D721Med (cell line): ENCODE measurements at regions not wholly inside any gene's neighbourhood (a gene's known extent, or its start where the extent isn't known, plus 50 kb on each side); places are given as distances from the start of the nearest gene placed in this dataset.

Source experiments
- DNase-seq: peaks from one replicate; pipeline ENCODE4 v3.0.0; 2011; ENCODE audit warnings: low spot score; ENCODE audit not compliant: insufficient read length
- FAIRE-seq: peaks from 2 replicates; lab custom pipeline; 2011; peaks lifted over from hg19 to GRCh38; lab: Jason Lieb, UNC
- CTCF ChIP-seq: IDR thresholded peaks from 2 replicates; pipeline ENCODE4 v1.5.1; 2012; ENCODE audit warnings: mild to moderate bottlenecking, control low read depth; ENCODE audit not compliant: insufficient read depth; ENCODE audit errors: missing control alignments

GRCh38 chr1:56396581-56396980 lies 182.8 kb downstream of the PLPP3 start:
- FAIRE-seq: peak; percentile 11

GRCh38 chr1:56395776-56396175 lies 183.6 kb downstream of the PLPP3 start:
- no peak for DNase-seq
- TF ChIP-seq CTCF: no peak
- no peak for FAIRE-seq

More at GRCh38 chr1:56396581-56396980, 182.8 kb downstream of the PLPP3 start:
- no peak for DNase-seq
- no peak for TF ChIP-seq CTCF

DNA sequence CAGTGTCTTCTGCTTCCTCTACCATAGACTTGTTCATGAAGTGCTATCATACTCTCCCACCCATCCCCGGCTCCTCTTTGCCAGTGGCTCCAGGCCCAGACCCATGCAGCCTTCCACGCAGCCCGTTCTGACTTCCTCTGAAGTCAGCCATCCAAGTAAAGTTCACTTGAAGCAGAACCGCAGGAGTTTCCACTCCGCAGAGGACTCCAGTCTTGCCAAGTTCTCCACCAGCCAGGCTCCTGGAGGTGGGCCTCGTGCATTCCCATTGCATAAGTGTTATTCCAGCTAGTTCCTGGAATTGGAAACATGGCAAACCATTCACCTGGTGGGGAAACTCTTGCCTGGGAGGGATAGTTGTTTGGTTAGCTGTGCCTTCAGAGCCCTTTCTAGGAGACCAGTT lies 185.1 kb downstream of the PLPP3 start:
- no peak for TF ChIP-seq CTCF
- no peak for FAIRE-seq
- DNase-seq: no peak

- TF ChIP-seq CTCF: no peak
- FAIRE-seq (no peak), DNase-seq (no peak)
These were observed 188.2 kb downstream of the PLPP3 start for GRCh38 chr1:56390934-56391731.

GRCh38 chr1:56390232-56390867 lies 189.0 kb downstream of the PLPP3 start:
- no peak for TF ChIP-seq CTCF
- FAIRE-seq (no peak), DNase-seq (no peak)

GRCh38 chr1:56389813-56390212 lies 189.6 kb downstream of the PLPP3 start:
- no peak for TF ChIP-seq CTCF
- no peak for FAIRE-seq
- no peak for DNase-seq
